HepG2 (cell line): ENCODE measurements at regions not wholly inside any gene's neighbourhood (a gene's known extent, or its start where the extent isn't known, plus 50 kb on each side); places are given as distances from the start of the nearest gene placed in this dataset.
A peak's percentile ranks its signal among the peaks of the same experiment; 100 is the strongest.

Experiments used
- GZF1 ChIP-seq: sonication (generic); formaldehyde crosslinking; IDR thresholded peaks from 2 replicates; pipeline ENCODE4 v1.5.1; 2020; ENCODE audit warnings: mild to moderate bottlenecking, missing genetic modification reagents
- PAF1 ChIP-seq: IDR thresholded peaks from 2 replicates; pipeline ENCODE4 v1.6.1; 2016; ENCODE audit warnings: missing genetic modification reagents, missing compliant biosample characterization
- RAD51 ChIP-seq: fragments of 450-650 bp; IDR thresholded peaks from 2 replicates; pipeline ENCODE4 v1.6.1; 2016; ENCODE audit warnings: borderline replicate concordance
- RCOR2 ChIP-seq: IDR thresholded peaks from 2 replicates; pipeline ENCODE4 v1.6.1; 2016; ENCODE audit warnings: missing biosample characterization, missing genetic modification reagents
- SSRP1 ChIP-seq: IDR thresholded peaks from 2 replicates; pipeline ENCODE4 v1.6.1; 2016; ENCODE audit warnings: control low read depth
- STAT5B ChIP-seq: sonication (generic); formaldehyde crosslinking; IDR thresholded peaks from 2 replicates; pipeline ENCODE4 v1.4.0; 2020; ENCODE audit warnings: missing genetic modification reagents
- TAF1 ChIP-seq: sonication (generic); formaldehyde crosslinking; IDR thresholded peaks from 2 replicates; pipeline ENCODE4 v1.4.0; 2020; ENCODE audit warnings: missing genetic modification reagents
- ZBTB38 ChIP-seq: sonication (generic); formaldehyde crosslinking; IDR thresholded peaks from 2 replicates; pipeline ENCODE4 v1.5.1; 2020; ENCODE audit warnings: mild to moderate bottlenecking, missing genetic modification reagents
- ZMYM3 ChIP-seq: sonication (generic); formaldehyde crosslinking; IDR thresholded peaks from 2 replicates; pipeline ENCODE4 v1.5.1; 2020; ENCODE audit warnings: mild to moderate bottlenecking, missing genetic modification reagents
- ZNF138 ChIP-seq: sonication (generic); formaldehyde crosslinking; IDR thresholded peaks from 2 replicates; pipeline ENCODE4 v1.5.0; 2020; ENCODE audit warnings: mild to moderate bottlenecking, low read depth, missing genetic modification reagents
- ZNF441 ChIP-seq: sonication (generic); formaldehyde crosslinking; IDR thresholded peaks from 2 replicates; pipeline ENCODE4 v1.7.0; 2021; ENCODE audit warnings: missing genetic modification reagents, borderline replicate concordance
- ZNF446 ChIP-seq: sonication (generic); formaldehyde crosslinking; IDR thresholded peaks from 2 replicates; pipeline ENCODE4 v1.5.0; 2020; ENCODE audit warnings: mild to moderate bottlenecking, missing genetic modification reagents
- ZNF530 ChIP-seq: sonication (generic); formaldehyde crosslinking; IDR thresholded peaks from 2 replicates; pipeline ENCODE4 v1.5.0; 2020; ENCODE audit warnings: low read depth, mild to moderate bottlenecking, missing genetic modification reagents
- ZNF782 ChIP-seq: sonication (generic); formaldehyde crosslinking; IDR thresholded peaks from 2 replicates; pipeline ENCODE4 v1.4.0; 2020; ENCODE audit warnings: missing genetic modification reagents, mild to moderate bottlenecking, borderline replicate concordance
- ZNF83 ChIP-seq: sonication (generic); formaldehyde crosslinking; IDR thresholded peaks from 2 replicates; pipeline ENCODE4 v1.4.0; 2020; ENCODE audit warnings: missing genetic modification reagents, mild to moderate bottlenecking, borderline replicate concordance
- ZNF879 ChIP-seq: sonication (generic); formaldehyde crosslinking; IDR thresholded peaks from 2 replicates; pipeline ENCODE4 v1.8.1; 2023; ENCODE audit warnings: missing genetic modification reagents
- ZNF883 ChIP-seq: sonication (generic); formaldehyde crosslinking; IDR thresholded peaks from 2 replicates; pipeline ENCODE4 v1.5.1; 2020; ENCODE audit warnings: mild to moderate bottlenecking, missing genetic modification reagents; ENCODE audit errors: not compliant biosample characterization
- ZSCAN29 ChIP-seq: sonication (generic); formaldehyde crosslinking; conservative IDR thresholded peaks from 2 replicates; pipeline ENCODE4 v1.4.0; 2020; ENCODE audit warnings: mild to moderate bottlenecking, missing genetic modification reagents
- TF ChIP-seq, protein P1 (sequence below): sonication (generic); formaldehyde crosslinking; IDR thresholded peaks from 2 replicates; pipeline ENCODE4 v1.4.0; 2020; ENCODE audit warnings: missing genetic modification reagents, borderline replicate concordance
- TF ChIP-seq, protein P2 (sequence below): sonication (generic); formaldehyde crosslinking; IDR thresholded peaks from 2 replicates; pipeline ENCODE4 v1.8.0; 2022; ENCODE audit warnings: mild to moderate bottlenecking, missing genetic modification reagents, moderate library complexity
- TF ChIP-seq, protein P3 (sequence below): sonication (generic); formaldehyde crosslinking; IDR thresholded peaks from 2 replicates; pipeline ENCODE4 v1.5.0; 2020; ENCODE audit warnings: missing genetic modification reagents
- TF ChIP-seq, protein P4 (sequence below): sonication (generic); formaldehyde crosslinking; IDR thresholded peaks from 2 replicates; pipeline ENCODE4 v1.4.0; 2020; ENCODE audit warnings: mild to moderate bottlenecking, missing genetic modification reagents
- TF ChIP-seq, protein P5 (sequence below): IDR thresholded peaks from 2 replicates; pipeline ENCODE4 v1.6.1; 2016; ENCODE audit warnings: low read depth, borderline replicate concordance

DNA sequence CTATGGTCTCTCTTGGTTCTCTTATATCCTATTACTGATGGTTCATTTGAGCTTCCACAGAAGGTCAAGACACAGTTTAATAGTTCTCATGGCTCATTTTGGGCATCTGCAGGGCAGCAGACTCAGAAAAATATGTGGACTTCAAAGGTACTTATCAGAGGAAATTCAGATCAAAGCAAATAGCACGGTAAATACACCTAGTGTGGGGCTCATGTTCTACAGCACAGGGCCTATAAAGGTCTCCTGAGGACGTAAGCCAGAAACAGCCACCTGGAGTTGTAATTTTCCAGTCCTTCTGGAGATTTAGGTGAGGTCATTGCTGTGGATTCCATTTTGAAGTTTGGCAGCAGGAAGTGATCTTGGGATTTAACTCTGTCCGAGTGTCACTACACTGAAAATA, 134.5 kb upstream of the SGO1 start (continued):
- TF ChIP-seq, protein P1, sequence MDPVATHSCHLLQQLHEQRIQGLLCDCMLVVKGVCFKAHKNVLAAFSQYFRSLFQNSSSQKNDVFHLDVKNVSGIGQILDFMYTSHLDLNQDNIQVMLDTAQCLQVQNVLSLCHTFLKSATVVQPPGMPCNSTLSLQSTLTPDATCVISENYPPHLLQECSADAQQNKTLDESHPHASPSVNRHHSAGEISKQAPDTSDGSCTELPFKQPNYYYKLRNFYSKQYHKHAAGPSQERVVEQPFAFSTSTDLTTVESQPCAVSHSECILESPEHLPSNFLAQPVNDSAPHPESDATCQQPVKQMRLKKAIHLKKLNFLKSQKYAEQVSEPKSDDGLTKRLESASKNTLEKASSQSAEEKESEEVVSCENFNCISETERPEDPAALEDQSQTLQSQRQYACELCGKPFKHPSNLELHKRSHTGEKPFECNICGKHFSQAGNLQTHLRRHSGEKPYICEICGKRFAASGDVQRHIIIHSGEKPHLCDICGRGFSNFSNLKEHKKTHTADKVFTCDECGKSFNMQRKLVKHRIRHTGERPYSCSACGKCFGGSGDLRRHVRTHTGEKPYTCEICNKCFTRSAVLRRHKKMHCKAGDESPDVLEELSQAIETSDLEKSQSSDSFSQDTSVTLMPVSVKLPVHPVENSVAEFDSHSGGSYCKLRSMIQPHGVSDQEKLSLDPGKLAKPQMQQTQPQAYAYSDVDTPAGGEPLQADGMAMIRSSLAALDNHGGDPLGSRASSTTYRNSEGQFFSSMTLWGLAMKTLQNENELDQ, result no peak
- TF ChIP-seq ZNF530 (CRISPR knock-in tag) (no peak), ZBTB38 (no peak), SSRP1 (CRISPR knock-in tag) (no peak), TAF1 (no peak), ZNF83 (no peak), ZNF446 (CRISPR knock-in tag) (no peak), ZNF879 (no peak), ZSCAN29 (CRISPR knock-in tag) (no peak), RCOR2 (peak; percentile 72), RAD51 (no peak), ZNF138 (no peak), PAF1 (no peak), ZNF782 (CRISPR knock-in tag) (no peak), GZF1 (CRISPR knock-in tag) (no peak), ZNF441 (CRISPR knock-in tag) (no peak), ZNF883 (CRISPR knock-in tag) (no peak), ZMYM3 (CRISPR knock-in tag) (no peak), STAT5B (CRISPR knock-in tag) (no peak)
- TF ChIP-seq, protein P2, sequence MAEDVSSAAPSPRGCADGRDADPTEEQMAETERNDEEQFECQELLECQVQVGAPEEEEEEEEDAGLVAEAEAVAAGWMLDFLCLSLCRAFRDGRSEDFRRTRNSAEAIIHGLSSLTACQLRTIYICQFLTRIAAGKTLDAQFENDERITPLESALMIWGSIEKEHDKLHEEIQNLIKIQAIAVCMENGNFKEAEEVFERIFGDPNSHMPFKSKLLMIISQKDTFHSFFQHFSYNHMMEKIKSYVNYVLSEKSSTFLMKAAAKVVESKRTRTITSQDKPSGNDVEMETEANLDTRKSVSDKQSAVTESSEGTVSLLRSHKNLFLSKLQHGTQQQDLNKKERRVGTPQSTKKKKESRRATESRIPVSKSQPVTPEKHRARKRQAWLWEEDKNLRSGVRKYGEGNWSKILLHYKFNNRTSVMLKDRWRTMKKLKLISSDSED (CRISPR knock-in tag), result no peak
- TF ChIP-seq, protein P3, sequence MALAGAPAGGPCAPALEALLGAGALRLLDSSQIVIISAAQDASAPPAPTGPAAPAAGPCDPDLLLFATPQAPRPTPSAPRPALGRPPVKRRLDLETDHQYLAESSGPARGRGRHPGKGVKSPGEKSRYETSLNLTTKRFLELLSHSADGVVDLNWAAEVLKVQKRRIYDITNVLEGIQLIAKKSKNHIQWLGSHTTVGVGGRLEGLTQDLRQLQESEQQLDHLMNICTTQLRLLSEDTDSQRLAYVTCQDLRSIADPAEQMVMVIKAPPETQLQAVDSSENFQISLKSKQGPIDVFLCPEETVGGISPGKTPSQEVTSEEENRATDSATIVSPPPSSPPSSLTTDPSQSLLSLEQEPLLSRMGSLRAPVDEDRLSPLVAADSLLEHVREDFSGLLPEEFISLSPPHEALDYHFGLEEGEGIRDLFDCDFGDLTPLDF (CRISPR knock-in tag), result no peak
- TF ChIP-seq, protein P4, sequence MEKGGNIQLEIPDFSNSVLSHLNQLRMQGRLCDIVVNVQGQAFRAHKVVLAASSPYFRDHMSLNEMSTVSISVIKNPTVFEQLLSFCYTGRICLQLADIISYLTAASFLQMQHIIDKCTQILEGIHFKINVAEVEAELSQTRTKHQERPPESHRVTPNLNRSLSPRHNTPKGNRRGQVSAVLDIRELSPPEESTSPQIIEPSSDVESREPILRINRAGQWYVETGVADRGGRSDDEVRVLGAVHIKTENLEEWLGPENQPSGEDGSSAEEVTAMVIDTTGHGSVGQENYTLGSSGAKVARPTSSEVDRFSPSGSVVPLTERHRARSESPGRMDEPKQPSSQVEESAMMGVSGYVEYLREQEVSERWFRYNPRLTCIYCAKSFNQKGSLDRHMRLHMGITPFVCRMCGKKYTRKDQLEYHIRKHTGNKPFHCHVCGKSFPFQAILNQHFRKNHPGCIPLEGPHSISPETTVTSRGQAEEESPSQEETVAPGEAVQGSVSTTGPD (CRISPR knock-in tag), result no peak
- TF ChIP-seq, protein P5, sequence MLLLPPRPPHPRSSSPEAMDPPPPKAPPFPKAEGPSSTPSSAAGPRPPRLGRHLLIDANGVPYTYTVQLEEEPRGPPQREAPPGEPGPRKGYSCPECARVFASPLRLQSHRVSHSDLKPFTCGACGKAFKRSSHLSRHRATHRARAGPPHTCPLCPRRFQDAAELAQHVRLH (CRISPR knock-in tag), result no peak
- TF ChIP-seq, all 625 proteins: peak for 127
